Upper lobe of right lung (tissue), 1 donor: ENCODE measurements at regions not wholly inside any gene's neighbourhood (a gene's known extent, or its start where the extent isn't known, plus 50 kb on each side); places are given as distances from the start of the nearest gene placed in this dataset.
"Not testable (repeated sequence)": the region's sequence is repeated elsewhere in the genome, so short reads cannot be mapped to it uniquely, and the experiment has no call there.

Source experiments
- ATAC-seq: fragments of 200-7000 bp; cut with Tn5 transposase; one replicate; pipeline ENCODE4 v1.9.1; 2020; ENCODE audit warnings: mild to moderate bottlenecking, moderate library complexity
- DNase-seq: peaks from one replicate; pipeline ENCODE4 v3.0.0-alpha.2; 2020
- H3K27ac ChIP-seq: fragments of 200-600 bp; one replicate; pipeline ENCODE4 v1.8.0; 2022
- H3K27me3 ChIP-seq: fragments of 200-600 bp; one replicate; pipeline ENCODE4 v1.8.0; 2022; ENCODE audit warnings: mild to moderate bottlenecking
- H3K36me3 ChIP-seq: fragments of 200-600 bp; one replicate; pipeline ENCODE4 v1.8.0; 2022
- H3K4me1 ChIP-seq: fragments of 200-600 bp; one replicate; pipeline ENCODE4 v1.8.0; 2022
- H3K4me3 ChIP-seq: fragments of 200-600 bp; one replicate; pipeline ENCODE4 v1.8.0; 2022; ENCODE audit warnings: mild to moderate bottlenecking
- H3K9me3 ChIP-seq: fragments of 200-600 bp; one replicate; pipeline ENCODE4 v1.8.0; 2022
- CTCF ChIP-seq: fragments of 200-600 bp; IDR thresholded peaks from one replicate; pipeline ENCODE4 v1.8.0; 2022; ENCODE audit warnings: antibody characterized with exemption
- intact Hi-C: fragments of 100-400 bp; cut with DNase I; formaldehyde crosslinking; loops from one replicate; pipeline ENCODE4 v1.11.0; 2022
- donor health status: DM: no; HTN: yes; CAD: no; lungs with severe emphysema.

GRCh38 chr11:13595166-13595565, 73.3 kb upstream of the FAR1 start:
- Histone ChIP-seq H3K27me3 (no peaks in the 10 kb centered on the region), H3K4me1 (no peaks in the 10 kb centered on the region), H3K27ac (no peak overlapping the region), H3K4me3 (no peak overlapping the region), H3K9me3 (no peaks in the 10 kb centered on the region), H3K36me3 (no peaks in the 10 kb centered on the region)
- DNase-seq, result no peak
- intact Hi-C loops, result no loop called here
- no peak for TF ChIP-seq CTCF
- ATAC-seq, result no peak

GRCh38 chr11:13594044-13594443, 74.4 kb upstream of the FAR1 start:
- Histone ChIP-seq H3K36me3 (no peaks in the 10 kb centered on the region), H3K27me3 (no peaks in the 10 kb centered on the region), H3K9me3 (no peaks in the 10 kb centered on the region), H3K4me1 (no peaks in the 10 kb centered on the region), H3K27ac (no peak overlapping the region), H3K4me3 (no peak overlapping the region)
- TF ChIP-seq CTCF, result no peak
- intact Hi-C loops, result no loop called here
- DNase-seq (no peak), ATAC-seq (no peak)

- H3K27me3 ChIP-seq, result no peaks in the 10 kb centered on the region
- TF ChIP-seq CTCF, result no peak
- intact Hi-C loops, result no loop called here
- no peaks in the 10 kb centered on the region for H3K4me1 ChIP-seq
- DNase-seq, result no peak
- H3K36me3 ChIP-seq, result no peaks in the 10 kb centered on the region
- H3K27ac ChIP-seq, result no peak overlapping the region
- no peak overlapping the region for H3K4me3 ChIP-seq
- no peaks in the 10 kb centered on the region for H3K9me3 ChIP-seq
- no peak for ATAC-seq
Measured at GRCh38 chr11:13578514-13579140, 82.8 kb upstream of the PTH start.

- H3K36me3 ChIP-seq, result no peaks in the 10 kb centered on the region
- ATAC-seq (no peak), DNase-seq (no peak)
- H3K27me3 ChIP-seq, result no peaks in the 10 kb centered on the region
- H3K4me3 ChIP-seq, result no peak overlapping the region
- no peak for TF ChIP-seq CTCF
- intact Hi-C loops, result no loop called here
- no peaks in the 10 kb centered on the region for H3K4me1 ChIP-seq
- H3K9me3 ChIP-seq, result no peaks in the 10 kb centered on the region
- no peak overlapping the region for H3K27ac ChIP-seq
Measured at GRCh38 chr11:13577881-13578280, 82.1 kb upstream of the PTH start.

- Histone ChIP-seq H3K4me1 (no peaks in the 10 kb centered on the region), H3K27me3 (no peaks in the 10 kb centered on the region), H3K4me3 (no peak overlapping the region), H3K9me3 (no peaks in the 10 kb centered on the region), H3K27ac (no peak overlapping the region), H3K36me3 (no peaks in the 10 kb centered on the region)
- DNase-seq (no peak), ATAC-seq (no peak)
- intact Hi-C loops, result no loop called here
- TF ChIP-seq CTCF, result no peak
Measured at GRCh38 chr11:13576995-13577394, 81.2 kb upstream of the PTH start.

- ATAC-seq, H3K9me3 ChIP-seq, H3K36me3 ChIP-seq, H3K27ac ChIP-seq, intact Hi-C loops, H3K4me3 ChIP-seq, H3K4me1 ChIP-seq, DNase-seq, H3K27me3 ChIP-seq: not testable (repeated sequence)
Measured at GRCh38 chr11:13575385-13575784, 79.6 kb upstream of the PTH start.
